ENCODE measurements at regions not wholly inside any gene's neighbourhood (a gene's known extent, or its start where the extent isn't known, plus 50 kb on each side); places are given as distances from the start of the nearest gene placed in this dataset.

DNA sequence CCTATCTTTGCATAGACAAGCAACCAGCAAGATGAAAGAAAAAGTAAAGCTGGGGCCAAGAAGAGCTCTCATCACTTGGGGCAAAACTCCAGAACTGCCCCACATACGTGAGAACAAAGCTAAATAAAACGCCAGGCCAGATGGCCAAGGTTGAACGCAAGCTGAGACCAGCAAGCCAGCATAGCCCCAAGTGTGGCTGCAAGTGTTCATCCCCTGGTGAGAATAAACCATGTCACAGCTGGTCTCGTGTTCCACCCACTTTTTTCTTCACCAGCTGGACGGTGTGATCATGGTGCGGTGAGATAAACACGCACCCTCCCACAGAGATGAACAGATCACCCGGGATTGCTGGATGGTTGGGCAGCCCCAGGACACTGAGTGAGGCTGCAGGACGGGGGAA, 109.6 kb upstream of the CACNA1A start:
- H3K9me3 ChIP-seq (ENCODE audit: low read depth) = no peaks in the 10 kb centered on the region
- H3K36me3 ChIP-seq = no peaks in the 10 kb centered on the region
- Mint-ChIP-seq H3K27ac (no peak overlapping the region), H3K4me3 (no peak overlapping the region), H3K27me3 (ENCODE audit: insufficient read depth, low read depth) (peaks cover 29% of the 10 kb centered on the region), H3K36me3 (no peaks in the 10 kb centered on the region), H3K9me3 (peaks cover 4% of the 10 kb centered on the region), H3K4me1 (peaks cover 3% of the 10 kb centered on the region)
- DNase-seq (ENCODE audit: low spot score) = no peak
- H4K20me1 ChIP-seq (ENCODE audit: low read depth) = no peaks in the 10 kb centered on the region
- no peak overlapping the region for H2AFZ ChIP-seq (replicated peaks)
- H3F3A ChIP-seq (ENCODE audit: low read depth) = no peaks in the 10 kb centered on the region
- H3K4me1 ChIP-seq = no peaks in the 10 kb centered on the region
- TF ChIP-seq EZH2 (IDR thresholded peaks at IDR 0.05) (no peak), EZH2phosphoT487 (IDR thresholded peaks at IDR 0.05) (no peak)
- TF ChIP-seq, protein P1, sequence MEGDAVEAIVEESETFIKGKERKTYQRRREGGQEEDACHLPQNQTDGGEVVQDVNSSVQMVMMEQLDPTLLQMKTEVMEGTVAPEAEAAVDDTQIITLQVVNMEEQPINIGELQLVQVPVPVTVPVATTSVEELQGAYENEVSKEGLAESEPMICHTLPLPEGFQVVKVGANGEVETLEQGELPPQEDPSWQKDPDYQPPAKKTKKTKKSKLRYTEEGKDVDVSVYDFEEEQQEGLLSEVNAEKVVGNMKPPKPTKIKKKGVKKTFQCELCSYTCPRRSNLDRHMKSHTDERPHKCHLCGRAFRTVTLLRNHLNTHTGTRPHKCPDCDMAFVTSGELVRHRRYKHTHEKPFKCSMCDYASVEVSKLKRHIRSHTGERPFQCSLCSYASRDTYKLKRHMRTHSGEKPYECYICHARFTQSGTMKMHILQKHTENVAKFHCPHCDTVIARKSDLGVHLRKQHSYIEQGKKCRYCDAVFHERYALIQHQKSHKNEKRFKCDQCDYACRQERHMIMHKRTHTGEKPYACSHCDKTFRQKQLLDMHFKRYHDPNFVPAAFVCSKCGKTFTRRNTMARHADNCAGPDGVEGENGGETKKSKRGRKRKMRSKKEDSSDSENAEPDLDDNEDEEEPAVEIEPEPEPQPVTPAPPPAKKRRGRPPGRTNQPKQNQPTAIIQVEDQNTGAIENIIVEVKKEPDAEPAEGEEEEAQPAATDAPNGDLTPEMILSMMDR (IDR thresholded peaks at IDR 0.05) = no peak
- no peak overlapping the region for H3K9ac ChIP-seq
- H3K4me2 ChIP-seq = no peak overlapping the region
- H3K27ac ChIP-seq = no peak overlapping the region
- no peaks in the 10 kb centered on the region for H3K27me3 ChIP-seq
- H3K79me2 ChIP-seq (ENCODE audit: low read depth) = no peaks in the 10 kb centered on the region
- H3K4me3 ChIP-seq = no peak overlapping the region

DNA sequence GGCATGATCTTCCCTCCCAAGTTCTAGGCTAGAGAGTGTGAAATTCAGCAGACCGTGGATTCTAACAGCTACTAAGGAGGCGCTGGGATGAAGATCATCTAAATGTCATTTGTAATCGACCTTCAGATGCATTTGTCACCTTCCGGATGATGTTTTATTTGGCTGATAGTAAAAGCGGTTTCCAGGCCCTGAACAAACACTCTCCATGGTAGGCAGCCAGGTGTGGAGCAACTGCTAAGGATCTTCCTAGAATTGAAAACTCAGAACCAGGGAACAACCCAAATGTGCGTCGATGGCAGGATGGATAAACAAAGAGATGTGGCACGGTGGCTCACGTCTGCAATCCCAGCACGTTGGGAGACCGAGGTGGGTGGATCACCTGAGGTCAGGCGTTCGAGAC, 107.2 kb upstream of the CACNA1A start:
- H3K4me3 Mint-ChIP-seq = no peak overlapping the region
- no peak overlapping the region for H3K27ac Mint-ChIP-seq

DNA sequence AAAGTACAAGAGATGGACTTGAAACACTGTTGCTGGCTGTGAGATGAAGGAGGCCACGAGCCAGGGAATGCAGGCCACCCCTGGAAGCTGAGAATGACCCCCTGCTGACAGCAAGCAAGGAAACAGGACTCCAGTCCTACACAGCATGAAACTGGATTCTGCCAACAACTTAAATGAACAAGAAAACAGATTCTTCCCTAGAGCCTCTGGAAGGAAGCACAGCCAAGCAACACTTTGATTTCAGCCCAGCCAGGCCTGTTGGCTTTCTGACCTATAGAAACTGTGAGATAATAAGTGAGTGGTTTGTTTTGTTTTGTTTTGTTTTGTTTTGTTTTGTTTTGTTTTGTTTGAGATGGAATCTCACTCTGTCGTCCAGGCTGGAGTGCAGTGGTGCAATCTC, 105.3 kb upstream of the CACNA1A start:
- H3K9me3 Mint-ChIP-seq = no peaks in the 10 kb centered on the region

More for the DNA sequence above, 107.2 kb upstream of the CACNA1A start:
- no peaks in the 10 kb centered on the region for H3K4me1 ChIP-seq
- H3K4me2 ChIP-seq = no peak overlapping the region
- no peaks in the 10 kb centered on the region for H3K9me3 ChIP-seq (ENCODE audit: low read depth)
- H3K36me3 Mint-ChIP-seq = no peaks in the 10 kb centered on the region
- TF ChIP-seq EZH2phosphoT487 (IDR thresholded peaks at IDR 0.05) = no peak
- TF ChIP-seq EZH2 (IDR thresholded peaks at IDR 0.05) = no peak
- TF ChIP-seq, protein P1 (IDR thresholded peaks at IDR 0.05) = no peak
- DNase-seq (ENCODE audit: low spot score) = no peak
- peaks cover 15% of the 10 kb centered on the region for H3K27me3 Mint-ChIP-seq (ENCODE audit: insufficient read depth, low read depth)
- H2AFZ ChIP-seq (replicated peaks) = no peak overlapping the region
- H3F3A ChIP-seq (ENCODE audit: low read depth) = no peaks in the 10 kb centered on the region
- no peak overlapping the region for H3K27ac ChIP-seq
- H3K4me1 Mint-ChIP-seq = peaks cover 8% of the 10 kb centered on the region
- no peaks in the 10 kb centered on the region for H4K20me1 ChIP-seq (ENCODE audit: low read depth)
- no peaks in the 10 kb centered on the region for H3K79me2 ChIP-seq (ENCODE audit: low read depth)
- H3K4me3 ChIP-seq = no peak overlapping the region
- no peaks in the 10 kb centered on the region for H3K27me3 ChIP-seq
- H3K9me3 Mint-ChIP-seq = peaks cover 4% of the 10 kb centered on the region
- H3K36me3 ChIP-seq = no peaks in the 10 kb centered on the region
- no peak overlapping the region for H3K9ac ChIP-seq

More for the DNA sequence above, 105.3 kb upstream of the CACNA1A start:
- H3K79me2 ChIP-seq (ENCODE audit: low read depth) = no peaks in the 10 kb centered on the region
- no peak overlapping the region for H3K27ac ChIP-seq
- H3K9me3 ChIP-seq (ENCODE audit: low read depth) = no peaks in the 10 kb centered on the region
- Mint-ChIP-seq H3K27ac (no peak overlapping the region), H3K4me3 (no peak overlapping the region), H3K36me3 (no peaks in the 10 kb centered on the region), H3K27me3 (ENCODE audit: insufficient read depth, low read depth) (peaks cover 12% of the 10 kb centered on the region), H3K4me1 (peaks cover 8% of the 10 kb centered on the region)
- no peak overlapping the region for H2AFZ ChIP-seq (replicated peaks)
- no peak overlapping the region for H3K4me3 ChIP-seq
- H3K36me3 ChIP-seq = no peaks in the 10 kb centered on the region
- H4K20me1 ChIP-seq (ENCODE audit: low read depth) = no peaks in the 10 kb centered on the region
- no peak overlapping the region for H3K9ac ChIP-seq
- H3F3A ChIP-seq (ENCODE audit: low read depth) = no peaks in the 10 kb centered on the region
- no peaks in the 10 kb centered on the region for H3K27me3 ChIP-seq
- H3K4me2 ChIP-seq = no peak overlapping the region
- H3K4me1 ChIP-seq = no peaks in the 10 kb centered on the region
- TF ChIP-seq, protein P1 (IDR thresholded peaks at IDR 0.05) = no peak
- TF ChIP-seq EZH2 (IDR thresholded peaks at IDR 0.05) = no peak
- TF ChIP-seq EZH2phosphoT487 (IDR thresholded peaks at IDR 0.05) = no peak
- DNase-seq (ENCODE audit: low spot score) = no peak
